H1 (cell line): ENCODE measurements at regions not wholly inside any gene's neighbourhood (a gene's known extent, or its start where the extent isn't known, plus 50 kb on each side); places are given as distances from the start of the nearest gene placed in this dataset.

Experiments used
- CEBPB ChIP-seq: IDR thresholded peaks from 2 replicates; pipeline ENCODE4 v1.6.1; 2012; ENCODE audit warnings: low read depth, low read length
- CHD2 ChIP-seq: IDR thresholded peaks from 2 replicates; pipeline ENCODE4 v1.6.1; 2012; ENCODE audit warnings: low read length, improper control_type of control experiment
- CTBP2 ChIP-seq: IDR thresholded peaks from 2 replicates; pipeline ENCODE4 v1.7.0; 2011; ENCODE audit warnings: borderline replicate concordance, mild to moderate bottlenecking, moderate library complexity, mixed read lengths, low read length; ENCODE audit not compliant: insufficient read depth, insufficient read length
- JUN ChIP-seq: IDR thresholded peaks from 2 replicates; pipeline ENCODE4 v1.6.1; 2011; ENCODE audit warnings: low read depth, mild to moderate bottlenecking, improper control_type of control experiment, low read length
- POU5F1 ChIP-seq: IDR thresholded peaks from 2 replicates; pipeline ENCODE4 v1.6.1; 2011; ENCODE audit warnings: low read depth, mild to moderate bottlenecking, low read length, moderate library complexity
- SIRT6 ChIP-seq: IDR thresholded peaks from one replicate; pipeline ENCODE4 v1.7.1; 2012; ENCODE audit warnings: low read length, inconsistent platforms
- ZNF274 ChIP-seq: IDR thresholded peaks from 2 replicates; pipeline ENCODE4 v1.7.0; 2012; ENCODE audit warnings: low read length, borderline replicate concordance; ENCODE audit errors: extremely low read depth
- TF ChIP-seq, protein P1 (sequence below), 3 experiments: IDR thresholded peaks; 1 replicate in 2 of 3; 2 replicates in 1 of 3; pipeline versions ENCODE4 v1.5.1 to v1.6.1; 2011; ENCODE audit warnings: low read length in 3 of 3, mild to moderate bottlenecking in 3 of 3, inconsistent platforms in 2 of 3, low read depth in 1 of 3, moderate library complexity in 1 of 3; ENCODE audit not compliant: insufficient read depth in 1 of 3; ENCODE audit errors: control extremely low read depth in 1 of 3
- TF ChIP-seq, protein P2 (sequence below): fragments of 300-600 bp; sonication (generic); IDR thresholded peaks from 2 replicates; pipeline ENCODE4 v1.7.1; 2012; ENCODE audit warnings: low read length, moderate library complexity, mild to moderate bottlenecking, inconsistent platforms; ENCODE audit not compliant: insufficient replicate concordance
- TF ChIP-seq, protein P3 (sequence below): IDR thresholded peaks from 2 replicates; pipeline ENCODE4 v1.6.1; 2012; ENCODE audit warnings: inconsistent platforms

DNA sequence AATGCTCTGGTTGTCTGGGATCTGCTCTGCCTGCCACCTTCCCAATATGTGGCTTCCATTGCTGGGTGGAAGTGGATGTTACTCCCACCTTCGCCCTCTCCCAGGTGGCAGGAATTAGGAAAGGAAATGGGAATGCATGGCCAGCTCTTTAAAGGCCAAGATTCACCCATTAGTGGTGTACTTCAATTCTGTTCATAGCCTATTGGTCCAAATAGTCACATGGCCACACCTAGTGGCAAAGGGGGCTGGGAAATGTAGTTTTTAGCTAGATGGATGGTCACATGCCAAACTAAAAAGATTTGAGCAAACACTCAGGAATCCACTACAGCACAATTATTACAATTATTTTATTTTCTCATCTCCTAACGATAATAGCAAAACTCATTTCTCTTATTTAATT is 135.1 kb downstream of the NPY start (continued):
- TF ChIP-seq JUN (no peak), SIRT6 (no peak), POU5F1 (no peak), ZNF274 (no peak), CHD2 (no peak), CTBP2 (no peak), CEBPB (no peak)
- TF ChIP-seq, protein P1, sequence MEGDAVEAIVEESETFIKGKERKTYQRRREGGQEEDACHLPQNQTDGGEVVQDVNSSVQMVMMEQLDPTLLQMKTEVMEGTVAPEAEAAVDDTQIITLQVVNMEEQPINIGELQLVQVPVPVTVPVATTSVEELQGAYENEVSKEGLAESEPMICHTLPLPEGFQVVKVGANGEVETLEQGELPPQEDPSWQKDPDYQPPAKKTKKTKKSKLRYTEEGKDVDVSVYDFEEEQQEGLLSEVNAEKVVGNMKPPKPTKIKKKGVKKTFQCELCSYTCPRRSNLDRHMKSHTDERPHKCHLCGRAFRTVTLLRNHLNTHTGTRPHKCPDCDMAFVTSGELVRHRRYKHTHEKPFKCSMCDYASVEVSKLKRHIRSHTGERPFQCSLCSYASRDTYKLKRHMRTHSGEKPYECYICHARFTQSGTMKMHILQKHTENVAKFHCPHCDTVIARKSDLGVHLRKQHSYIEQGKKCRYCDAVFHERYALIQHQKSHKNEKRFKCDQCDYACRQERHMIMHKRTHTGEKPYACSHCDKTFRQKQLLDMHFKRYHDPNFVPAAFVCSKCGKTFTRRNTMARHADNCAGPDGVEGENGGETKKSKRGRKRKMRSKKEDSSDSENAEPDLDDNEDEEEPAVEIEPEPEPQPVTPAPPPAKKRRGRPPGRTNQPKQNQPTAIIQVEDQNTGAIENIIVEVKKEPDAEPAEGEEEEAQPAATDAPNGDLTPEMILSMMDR (IDR thresholded peaks at IDR 0.05; ENCODE audit: control extremely low read depth in 1 of 3, insufficient read depth in 1 of 3, low read depth in 1 of 3, low read length in 3 of 3): no peak
- TF ChIP-seq, protein P2, sequence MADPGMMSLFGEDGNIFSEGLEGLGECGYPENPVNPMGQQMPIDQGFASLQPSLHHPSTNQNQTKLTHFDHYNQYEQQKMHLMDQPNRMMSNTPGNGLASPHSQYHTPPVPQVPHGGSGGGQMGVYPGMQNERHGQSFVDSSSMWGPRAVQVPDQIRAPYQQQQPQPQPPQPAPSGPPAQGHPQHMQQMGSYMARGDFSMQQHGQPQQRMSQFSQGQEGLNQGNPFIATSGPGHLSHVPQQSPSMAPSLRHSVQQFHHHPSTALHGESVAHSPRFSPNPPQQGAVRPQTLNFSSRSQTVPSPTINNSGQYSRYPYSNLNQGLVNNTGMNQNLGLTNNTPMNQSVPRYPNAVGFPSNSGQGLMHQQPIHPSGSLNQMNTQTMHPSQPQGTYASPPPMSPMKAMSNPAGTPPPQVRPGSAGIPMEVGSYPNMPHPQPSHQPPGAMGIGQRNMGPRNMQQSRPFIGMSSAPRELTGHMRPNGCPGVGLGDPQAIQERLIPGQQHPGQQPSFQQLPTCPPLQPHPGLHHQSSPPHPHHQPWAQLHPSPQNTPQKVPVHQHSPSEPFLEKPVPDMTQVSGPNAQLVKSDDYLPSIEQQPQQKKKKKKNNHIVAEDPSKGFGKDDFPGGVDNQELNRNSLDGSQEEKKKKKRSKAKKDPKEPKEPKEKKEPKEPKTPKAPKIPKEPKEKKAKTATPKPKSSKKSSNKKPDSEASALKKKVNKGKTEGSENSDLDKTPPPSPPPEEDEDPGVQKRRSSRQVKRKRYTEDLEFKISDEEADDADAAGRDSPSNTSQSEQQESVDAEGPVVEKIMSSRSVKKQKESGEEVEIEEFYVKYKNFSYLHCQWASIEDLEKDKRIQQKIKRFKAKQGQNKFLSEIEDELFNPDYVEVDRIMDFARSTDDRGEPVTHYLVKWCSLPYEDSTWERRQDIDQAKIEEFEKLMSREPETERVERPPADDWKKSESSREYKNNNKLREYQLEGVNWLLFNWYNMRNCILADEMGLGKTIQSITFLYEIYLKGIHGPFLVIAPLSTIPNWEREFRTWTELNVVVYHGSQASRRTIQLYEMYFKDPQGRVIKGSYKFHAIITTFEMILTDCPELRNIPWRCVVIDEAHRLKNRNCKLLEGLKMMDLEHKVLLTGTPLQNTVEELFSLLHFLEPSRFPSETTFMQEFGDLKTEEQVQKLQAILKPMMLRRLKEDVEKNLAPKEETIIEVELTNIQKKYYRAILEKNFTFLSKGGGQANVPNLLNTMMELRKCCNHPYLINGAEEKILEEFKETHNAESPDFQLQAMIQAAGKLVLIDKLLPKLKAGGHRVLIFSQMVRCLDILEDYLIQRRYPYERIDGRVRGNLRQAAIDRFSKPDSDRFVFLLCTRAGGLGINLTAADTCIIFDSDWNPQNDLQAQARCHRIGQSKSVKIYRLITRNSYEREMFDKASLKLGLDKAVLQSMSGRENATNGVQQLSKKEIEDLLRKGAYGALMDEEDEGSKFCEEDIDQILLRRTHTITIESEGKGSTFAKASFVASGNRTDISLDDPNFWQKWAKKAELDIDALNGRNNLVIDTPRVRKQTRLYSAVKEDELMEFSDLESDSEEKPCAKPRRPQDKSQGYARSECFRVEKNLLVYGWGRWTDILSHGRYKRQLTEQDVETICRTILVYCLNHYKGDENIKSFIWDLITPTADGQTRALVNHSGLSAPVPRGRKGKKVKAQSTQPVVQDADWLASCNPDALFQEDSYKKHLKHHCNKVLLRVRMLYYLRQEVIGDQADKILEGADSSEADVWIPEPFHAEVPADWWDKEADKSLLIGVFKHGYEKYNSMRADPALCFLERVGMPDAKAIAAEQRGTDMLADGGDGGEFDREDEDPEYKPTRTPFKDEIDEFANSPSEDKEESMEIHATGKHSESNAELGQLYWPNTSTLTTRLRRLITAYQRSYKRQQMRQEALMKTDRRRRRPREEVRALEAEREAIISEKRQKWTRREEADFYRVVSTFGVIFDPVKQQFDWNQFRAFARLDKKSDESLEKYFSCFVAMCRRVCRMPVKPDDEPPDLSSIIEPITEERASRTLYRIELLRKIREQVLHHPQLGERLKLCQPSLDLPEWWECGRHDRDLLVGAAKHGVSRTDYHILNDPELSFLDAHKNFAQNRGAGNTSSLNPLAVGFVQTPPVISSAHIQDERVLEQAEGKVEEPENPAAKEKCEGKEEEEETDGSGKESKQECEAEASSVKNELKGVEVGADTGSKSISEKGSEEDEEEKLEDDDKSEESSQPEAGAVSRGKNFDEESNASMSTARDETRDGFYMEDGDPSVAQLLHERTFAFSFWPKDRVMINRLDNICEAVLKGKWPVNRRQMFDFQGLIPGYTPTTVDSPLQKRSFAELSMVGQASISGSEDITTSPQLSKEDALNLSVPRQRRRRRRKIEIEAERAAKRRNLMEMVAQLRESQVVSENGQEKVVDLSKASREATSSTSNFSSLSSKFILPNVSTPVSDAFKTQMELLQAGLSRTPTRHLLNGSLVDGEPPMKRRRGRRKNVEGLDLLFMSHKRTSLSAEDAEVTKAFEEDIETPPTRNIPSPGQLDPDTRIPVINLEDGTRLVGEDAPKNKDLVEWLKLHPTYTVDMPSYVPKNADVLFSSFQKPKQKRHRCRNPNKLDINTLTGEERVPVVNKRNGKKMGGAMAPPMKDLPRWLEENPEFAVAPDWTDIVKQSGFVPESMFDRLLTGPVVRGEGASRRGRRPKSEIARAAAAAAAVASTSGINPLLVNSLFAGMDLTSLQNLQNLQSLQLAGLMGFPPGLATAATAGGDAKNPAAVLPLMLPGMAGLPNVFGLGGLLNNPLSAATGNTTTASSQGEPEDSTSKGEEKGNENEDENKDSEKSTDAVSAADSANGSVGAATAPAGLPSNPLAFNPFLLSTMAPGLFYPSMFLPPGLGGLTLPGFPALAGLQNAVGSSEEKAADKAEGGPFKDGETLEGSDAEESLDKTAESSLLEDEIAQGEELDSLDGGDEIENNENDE: no peak
- TF ChIP-seq, protein P3, sequence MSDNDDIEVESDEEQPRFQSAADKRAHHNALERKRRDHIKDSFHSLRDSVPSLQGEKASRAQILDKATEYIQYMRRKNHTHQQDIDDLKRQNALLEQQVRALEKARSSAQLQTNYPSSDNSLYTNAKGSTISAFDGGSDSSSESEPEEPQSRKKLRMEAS: peak; percentile 53; the same call in 1 of the 2 replicates
